GM18873 (cell line): ENCODE measurements at regions not wholly inside any gene's neighbourhood (a gene's known extent, or its start where the extent isn't known, plus 50 kb on each side); places are given as distances from the start of the nearest gene placed in this dataset.
"Not testable (repeated sequence)": the region's sequence is repeated elsewhere in the genome, so short reads cannot be mapped to it uniquely, and the experiment has no call there.

Experiments used
- ATAC-seq: cut with Tn5 transposase; IDR thresholded peaks from one replicate; pipeline ENCODE4 v1.9.1; 2021; ENCODE audit warnings: mild to moderate bottlenecking, moderate library complexity, moderate number of reproducible peaks; ENCODE audit not compliant: unreplicated experiment, low FRiP score

- ATAC-seq, result no peak
Observed at GRCh38 chr2:184157141-184157540, 441.2 kb upstream of the ZNF804A start.

GRCh38 chr2:184162426-184162825 is 435.9 kb upstream of the ZNF804A start:
- ATAC-seq, result no peak

GRCh38 chr2:184168823-184169222 is 429.5 kb upstream of the ZNF804A start:
- ATAC-seq, result not testable (repeated sequence)

GRCh38 chr2:184169366-184169765 is 429.0 kb upstream of the ZNF804A start:
- no peak for ATAC-seq

GRCh38 chr2:184174493-184175104 is 423.7 kb upstream of the ZNF804A start:
- no peak for ATAC-seq

GRCh38 chr2:184178229-184178628 is 420.1 kb upstream of the ZNF804A start:
- ATAC-seq, result no peak

- ATAC-seq, result no peak
Observed at GRCh38 chr2:184186436-184186835, 411.9 kb upstream of the ZNF804A start.

- no peak for ATAC-seq
Observed at GRCh38 chr2:184187421-184187971, 410.8 kb upstream of the ZNF804A start.

GRCh38 chr2:184190725-184191124 is 407.6 kb upstream of the ZNF804A start:
- ATAC-seq, result no peak

GRCh38 chr2:184192649-184193048 is 405.7 kb upstream of the ZNF804A start:
- no peak for ATAC-seq

GRCh38 chr2:184197413-184197812 is 400.9 kb upstream of the ZNF804A start:
- ATAC-seq, result no peak

GRCh38 chr2:184198791-184199190 is 399.5 kb upstream of the ZNF804A start:
- not testable (repeated sequence) for ATAC-seq

- no peak for ATAC-seq
Observed at GRCh38 chr2:184199274-184199673, 399.1 kb upstream of the ZNF804A start.

GRCh38 chr2:184201246-184201645 is 397.1 kb upstream of the ZNF804A start:
- ATAC-seq, result no peak

GRCh38 chr2:184203661-184204060 is 394.7 kb upstream of the ZNF804A start:
- ATAC-seq, result no peak

- no peak for ATAC-seq
Observed at GRCh38 chr2:184205048-184205596, 393.2 kb upstream of the ZNF804A start.

GRCh38 chr2:184206045-184206444 is 392.3 kb upstream of the ZNF804A start:
- no peak for ATAC-seq

GRCh38 chr2:184210329-184210728 is 388.0 kb upstream of the ZNF804A start:
- ATAC-seq, result no peak

- ATAC-seq, result no peak
Observed at GRCh38 chr2:184215745-184216144, 382.6 kb upstream of the ZNF804A start.

GRCh38 chr2:184256611-184257010 is 341.7 kb upstream of the ZNF804A start:
- ATAC-seq, result no peak

GRCh38 chr2:184261331-184261730 is 337.0 kb upstream of the ZNF804A start:
- ATAC-seq, result no peak

- ATAC-seq, result no peak
Observed at GRCh38 chr2:184261818-184262217, 336.5 kb upstream of the ZNF804A start.
